OCI-LY3 (cell line): ENCODE measurements at regions not wholly inside any gene's neighbourhood (a gene's known extent, or its start where the extent isn't known, plus 50 kb on each side); places are given as distances from the start of the nearest gene placed in this dataset.

Experiments
- EZH2phosphoT487 ChIP-seq: fragments of 200-600 bp; shearing (Covaris generic); IDR thresholded peaks from 2 replicates; pipeline ENCODE4 v1.6.1; 2018; ENCODE audit warnings: antibody characterized with exemption, mixed run types, low read depth
- TF ChIP-seq, protein P1 (sequence below): fragments of 200-600, 300-600 bp; sonication (generic); IDR thresholded peaks from 2 replicates; pipeline ENCODE4 v1.5.1; 2014; ENCODE audit warnings: antibody characterized with exemption, low read length, low read depth

DNA sequence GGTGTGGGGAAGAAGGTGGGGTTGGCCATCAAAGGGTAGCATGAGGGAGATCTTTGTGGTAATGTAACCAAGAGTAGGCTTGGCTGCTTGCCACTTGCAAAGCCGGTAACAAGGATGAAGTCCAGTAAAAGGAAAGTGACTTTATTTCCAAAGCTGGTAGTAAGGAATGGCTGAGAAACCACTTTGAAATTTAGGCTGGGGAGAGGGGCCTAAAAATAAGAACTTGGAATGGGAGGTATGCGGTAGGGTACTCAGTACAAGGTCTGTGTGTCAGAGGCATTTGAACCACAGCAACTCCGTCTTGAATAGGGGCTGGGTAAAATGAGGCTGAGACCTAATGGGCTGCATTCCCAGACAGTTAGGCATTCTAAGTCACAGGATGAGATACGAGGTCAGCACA is 216.0 kb upstream of the ISX start:
- TF ChIP-seq, protein P1, sequence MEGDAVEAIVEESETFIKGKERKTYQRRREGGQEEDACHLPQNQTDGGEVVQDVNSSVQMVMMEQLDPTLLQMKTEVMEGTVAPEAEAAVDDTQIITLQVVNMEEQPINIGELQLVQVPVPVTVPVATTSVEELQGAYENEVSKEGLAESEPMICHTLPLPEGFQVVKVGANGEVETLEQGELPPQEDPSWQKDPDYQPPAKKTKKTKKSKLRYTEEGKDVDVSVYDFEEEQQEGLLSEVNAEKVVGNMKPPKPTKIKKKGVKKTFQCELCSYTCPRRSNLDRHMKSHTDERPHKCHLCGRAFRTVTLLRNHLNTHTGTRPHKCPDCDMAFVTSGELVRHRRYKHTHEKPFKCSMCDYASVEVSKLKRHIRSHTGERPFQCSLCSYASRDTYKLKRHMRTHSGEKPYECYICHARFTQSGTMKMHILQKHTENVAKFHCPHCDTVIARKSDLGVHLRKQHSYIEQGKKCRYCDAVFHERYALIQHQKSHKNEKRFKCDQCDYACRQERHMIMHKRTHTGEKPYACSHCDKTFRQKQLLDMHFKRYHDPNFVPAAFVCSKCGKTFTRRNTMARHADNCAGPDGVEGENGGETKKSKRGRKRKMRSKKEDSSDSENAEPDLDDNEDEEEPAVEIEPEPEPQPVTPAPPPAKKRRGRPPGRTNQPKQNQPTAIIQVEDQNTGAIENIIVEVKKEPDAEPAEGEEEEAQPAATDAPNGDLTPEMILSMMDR, result no peak
- TF ChIP-seq EZH2phosphoT487, result no peak
